ENCODE measurements at regions not wholly inside any gene's neighbourhood (a gene's known extent, or its start where the extent isn't known, plus 50 kb on each side); places are given as distances from the start of the nearest gene placed in this dataset.

DNA sequence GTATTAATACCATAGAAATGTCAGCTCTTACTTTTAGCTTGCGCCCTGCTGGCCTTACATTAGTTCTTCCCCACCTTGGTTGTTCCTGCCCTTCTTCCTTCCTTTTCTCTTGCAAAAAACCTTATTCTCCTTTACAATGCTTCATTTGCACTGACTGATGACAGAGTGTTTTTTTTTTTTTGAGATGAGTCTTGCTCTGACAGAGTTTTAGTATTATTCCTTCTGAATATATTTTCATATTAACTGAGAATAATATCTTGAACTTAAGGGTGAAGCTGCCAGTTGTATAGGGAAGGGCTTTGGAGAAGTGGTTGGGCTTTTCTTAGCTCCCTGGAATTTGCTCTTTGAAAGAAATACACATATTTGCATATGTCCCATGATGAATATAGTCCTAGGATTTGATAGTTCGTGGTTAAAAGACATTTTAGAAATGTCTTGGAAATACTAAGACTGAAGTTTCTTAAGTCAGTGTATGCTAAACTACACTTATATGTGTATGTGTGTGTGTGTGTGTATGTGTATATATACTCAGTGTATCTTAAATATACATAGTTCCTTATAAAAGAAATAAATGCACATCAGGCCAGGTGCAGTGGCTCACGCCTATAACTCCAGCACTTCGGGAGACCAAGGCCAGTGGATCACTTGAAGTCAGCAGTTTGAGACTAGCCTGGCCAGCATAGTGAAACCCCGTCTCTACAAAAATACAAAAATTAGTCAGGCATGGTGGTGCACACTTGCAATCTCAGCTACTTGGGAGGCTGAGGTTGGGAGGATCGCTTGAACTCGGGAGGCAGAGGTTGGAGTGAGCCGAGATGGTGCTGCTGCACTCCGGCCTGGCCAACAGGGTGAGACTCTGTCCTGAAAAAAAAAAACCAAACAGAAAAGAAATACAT, 216.1 kb upstream of the MYLIP start:
- Histone ChIP-seq H3K27ac (replicated peaks) (no peak overlapping the region), H3K4me3 (replicated peaks; ENCODE audit: insufficient read depth, low read length) (no peak overlapping the region), H3K27me3 (ENCODE audit: insufficient read depth, poor library complexity, severe bottlenecking) (no peaks in the 10 kb centered on the region)
- DNase-seq (ENCODE audit: low read depth in 1 of 2, low spot score in 1 of 2) = no peak
- TF ChIP-seq POLR2AphosphoS5 (IDR thresholded peaks at IDR 0.05; ENCODE audit: low read depth) (no peak), SPI1 (IDR thresholded peaks at IDR 0.05; ENCODE audit: borderline replicate concordance, low read depth) (no peak), GABPA (IDR thresholded peaks at IDR 0.05; ENCODE audit: low read depth) (no peak)
- TF ChIP-seq, protein P1, sequence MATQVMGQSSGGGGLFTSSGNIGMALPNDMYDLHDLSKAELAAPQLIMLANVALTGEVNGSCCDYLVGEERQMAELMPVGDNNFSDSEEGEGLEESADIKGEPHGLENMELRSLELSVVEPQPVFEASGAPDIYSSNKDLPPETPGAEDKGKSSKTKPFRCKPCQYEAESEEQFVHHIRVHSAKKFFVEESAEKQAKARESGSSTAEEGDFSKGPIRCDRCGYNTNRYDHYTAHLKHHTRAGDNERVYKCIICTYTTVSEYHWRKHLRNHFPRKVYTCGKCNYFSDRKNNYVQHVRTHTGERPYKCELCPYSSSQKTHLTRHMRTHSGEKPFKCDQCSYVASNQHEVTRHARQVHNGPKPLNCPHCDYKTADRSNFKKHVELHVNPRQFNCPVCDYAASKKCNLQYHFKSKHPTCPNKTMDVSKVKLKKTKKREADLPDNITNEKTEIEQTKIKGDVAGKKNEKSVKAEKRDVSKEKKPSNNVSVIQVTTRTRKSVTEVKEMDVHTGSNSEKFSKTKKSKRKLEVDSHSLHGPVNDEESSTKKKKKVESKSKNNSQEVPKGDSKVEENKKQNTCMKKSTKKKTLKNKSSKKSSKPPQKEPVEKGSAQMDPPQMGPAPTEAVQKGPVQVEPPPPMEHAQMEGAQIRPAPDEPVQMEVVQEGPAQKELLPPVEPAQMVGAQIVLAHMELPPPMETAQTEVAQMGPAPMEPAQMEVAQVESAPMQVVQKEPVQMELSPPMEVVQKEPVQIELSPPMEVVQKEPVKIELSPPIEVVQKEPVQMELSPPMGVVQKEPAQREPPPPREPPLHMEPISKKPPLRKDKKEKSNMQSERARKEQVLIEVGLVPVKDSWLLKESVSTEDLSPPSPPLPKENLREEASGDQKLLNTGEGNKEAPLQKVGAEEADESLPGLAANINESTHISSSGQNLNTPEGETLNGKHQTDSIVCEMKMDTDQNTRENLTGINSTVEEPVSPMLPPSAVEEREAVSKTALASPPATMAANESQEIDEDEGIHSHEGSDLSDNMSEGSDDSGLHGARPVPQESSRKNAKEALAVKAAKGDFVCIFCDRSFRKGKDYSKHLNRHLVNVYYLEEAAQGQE (IDR thresholded peaks at IDR 0.05; ENCODE audit: insufficient replicate concordance, low read depth) = no peak
- TF ChIP-seq, protein P2, sequence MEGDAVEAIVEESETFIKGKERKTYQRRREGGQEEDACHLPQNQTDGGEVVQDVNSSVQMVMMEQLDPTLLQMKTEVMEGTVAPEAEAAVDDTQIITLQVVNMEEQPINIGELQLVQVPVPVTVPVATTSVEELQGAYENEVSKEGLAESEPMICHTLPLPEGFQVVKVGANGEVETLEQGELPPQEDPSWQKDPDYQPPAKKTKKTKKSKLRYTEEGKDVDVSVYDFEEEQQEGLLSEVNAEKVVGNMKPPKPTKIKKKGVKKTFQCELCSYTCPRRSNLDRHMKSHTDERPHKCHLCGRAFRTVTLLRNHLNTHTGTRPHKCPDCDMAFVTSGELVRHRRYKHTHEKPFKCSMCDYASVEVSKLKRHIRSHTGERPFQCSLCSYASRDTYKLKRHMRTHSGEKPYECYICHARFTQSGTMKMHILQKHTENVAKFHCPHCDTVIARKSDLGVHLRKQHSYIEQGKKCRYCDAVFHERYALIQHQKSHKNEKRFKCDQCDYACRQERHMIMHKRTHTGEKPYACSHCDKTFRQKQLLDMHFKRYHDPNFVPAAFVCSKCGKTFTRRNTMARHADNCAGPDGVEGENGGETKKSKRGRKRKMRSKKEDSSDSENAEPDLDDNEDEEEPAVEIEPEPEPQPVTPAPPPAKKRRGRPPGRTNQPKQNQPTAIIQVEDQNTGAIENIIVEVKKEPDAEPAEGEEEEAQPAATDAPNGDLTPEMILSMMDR (IDR thresholded peaks at IDR 0.05; ENCODE audit: insufficient read depth, low read length) = no peak

DNA sequence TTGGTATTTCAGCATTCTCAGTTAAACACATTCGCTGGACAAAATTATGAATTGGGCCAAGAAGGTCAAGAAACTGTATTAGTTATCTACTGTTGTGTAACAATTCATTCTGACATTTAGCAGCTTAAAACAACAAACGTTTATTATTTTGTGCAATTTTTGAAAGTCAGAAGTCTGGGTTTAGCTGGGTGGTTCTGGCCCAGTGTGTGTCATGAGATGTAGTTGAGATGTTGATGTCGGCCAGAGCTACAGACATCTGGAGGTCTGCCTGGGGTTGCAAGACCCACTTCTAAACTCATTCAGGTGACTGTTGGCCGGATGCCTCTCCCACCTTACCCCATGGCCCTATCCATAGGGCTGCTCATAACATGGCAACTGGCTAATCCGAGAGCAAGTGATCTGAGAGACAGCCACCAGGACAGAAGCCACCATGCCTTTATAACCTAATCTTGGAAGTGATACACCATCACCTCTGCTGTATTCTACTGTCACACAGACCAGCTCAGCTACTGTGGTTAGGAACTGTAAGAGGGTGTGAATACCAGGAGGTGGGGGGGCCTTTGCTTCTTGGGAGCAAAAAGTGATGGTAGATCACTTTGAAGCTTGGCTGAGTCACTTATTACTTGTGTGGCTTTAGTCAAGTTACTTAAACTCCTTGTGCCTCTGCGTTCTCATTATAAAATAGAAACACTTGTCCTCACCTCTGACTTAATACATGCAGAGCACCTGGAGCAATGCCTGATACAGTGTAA, 217.0 kb upstream of the MYLIP start:
- no peak overlapping the region for H3K27ac ChIP-seq (replicated peaks)
- H3K27me3 ChIP-seq (ENCODE audit: insufficient read depth, poor library complexity, severe bottlenecking) = no peaks in the 10 kb centered on the region
- TF ChIP-seq, protein P2 (IDR thresholded peaks at IDR 0.05; ENCODE audit: insufficient read depth, low read length) = no peak
- no peak for TF ChIP-seq POLR2AphosphoS5 (IDR thresholded peaks at IDR 0.05; ENCODE audit: low read depth)
- no peak for DNase-seq (ENCODE audit: low read depth in 1 of 2, low spot score in 1 of 2)
- H3K4me3 ChIP-seq (replicated peaks; ENCODE audit: insufficient read depth, low read length) = no peak overlapping the region

DNA sequence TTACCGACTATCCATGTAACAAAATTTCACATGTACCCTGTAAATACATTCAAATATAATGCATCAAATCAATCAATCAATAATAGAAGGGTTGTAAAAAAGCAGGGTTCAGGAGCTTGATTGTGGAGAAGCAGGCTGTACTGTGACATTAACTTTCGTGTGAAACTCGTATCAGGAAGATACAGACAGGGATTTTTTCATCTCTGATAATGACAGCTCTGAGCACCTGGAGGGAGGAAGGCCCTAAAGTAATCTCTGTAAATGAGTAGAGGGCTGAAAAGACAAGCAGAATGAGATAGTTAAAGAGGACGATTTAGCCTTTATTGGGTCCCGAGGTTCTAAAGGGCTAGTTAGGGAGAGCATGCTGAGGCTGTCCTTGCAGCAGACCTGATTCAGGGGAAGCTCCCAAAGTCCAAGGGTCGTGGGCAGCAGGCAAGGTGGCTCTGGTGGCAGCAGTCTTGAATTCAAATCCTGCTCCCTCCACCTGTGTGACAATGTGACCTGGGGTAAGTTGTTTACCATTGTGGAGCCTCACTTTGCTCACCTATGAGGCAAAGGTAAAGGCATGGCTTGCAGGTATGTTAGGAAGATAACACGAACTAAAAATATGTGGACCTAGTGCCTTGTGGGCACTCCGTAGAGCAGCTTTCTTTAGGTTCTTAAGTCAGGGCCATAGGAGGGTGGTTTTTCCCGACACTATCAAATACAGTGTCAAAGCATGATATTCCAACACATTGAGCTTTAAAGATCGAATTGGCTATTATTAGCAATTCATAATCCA, 219.4 kb upstream of the MYLIP start:
- TF ChIP-seq, protein P1 (IDR thresholded peaks at IDR 0.05; ENCODE audit: insufficient replicate concordance, low read depth) = no peak
- TF ChIP-seq POLR2AphosphoS5 (IDR thresholded peaks at IDR 0.05; ENCODE audit: low read depth) = no peak
- no peak for TF ChIP-seq SPI1 (IDR thresholded peaks at IDR 0.05; ENCODE audit: borderline replicate concordance, low read depth)
- TF ChIP-seq GABPA (IDR thresholded peaks at IDR 0.05; ENCODE audit: low read depth) = no peak
- TF ChIP-seq, protein P2 (IDR thresholded peaks at IDR 0.05; ENCODE audit: insufficient read depth, low read length) = no peak

More for the DNA sequence above, 219.4 kb upstream of the MYLIP start:
- no peaks in the 10 kb centered on the region for H3K27me3 ChIP-seq (ENCODE audit: insufficient read depth, poor library complexity, severe bottlenecking)
- DNase-seq (ENCODE audit: low read depth in 1 of 2, low spot score in 1 of 2) = no peak
- no peak overlapping the region for H3K27ac ChIP-seq (replicated peaks)
- H3K4me3 ChIP-seq (replicated peaks; ENCODE audit: insufficient read depth, low read length) = no peak overlapping the region

All from HL-60 (cell line).